HPDE6-E6E7 (cell line): ENCODE measurements at regions not wholly inside any gene's neighbourhood (a gene's known extent, or its start where the extent isn't known, plus 50 kb on each side); places are given as distances from the start of the nearest gene placed in this dataset.
A peak's percentile ranks its signal among the peaks of the same experiment; 100 is the strongest.

ENCODE experiments used
- DNase-seq: peaks from one replicate; pipeline ENCODE4 v3.0.0; 2011; ENCODE audit warnings: missing footprints; ENCODE audit errors: extremely low spot score

DNA sequence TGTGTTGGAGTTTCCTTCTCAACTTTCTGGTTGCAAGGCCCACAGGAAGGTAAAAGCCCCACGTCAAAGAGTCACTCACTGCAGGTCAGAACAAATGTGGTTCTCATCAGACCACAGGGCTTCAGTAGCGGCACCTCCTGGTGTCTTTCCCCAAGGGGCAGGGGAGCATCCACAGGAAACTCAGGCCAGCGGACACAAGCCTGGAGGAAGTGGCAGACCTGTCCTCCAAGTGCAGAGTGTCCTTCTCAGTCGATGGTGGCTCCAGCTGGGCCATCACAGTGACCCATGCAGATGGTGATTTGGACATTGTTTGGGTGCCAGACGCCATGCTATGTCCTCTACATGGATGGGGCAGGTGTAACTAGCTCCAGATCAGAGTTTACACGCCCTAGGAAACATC, 84.9 kb downstream of the ACKR3 start:
- DNase-seq: no peak

DNA sequence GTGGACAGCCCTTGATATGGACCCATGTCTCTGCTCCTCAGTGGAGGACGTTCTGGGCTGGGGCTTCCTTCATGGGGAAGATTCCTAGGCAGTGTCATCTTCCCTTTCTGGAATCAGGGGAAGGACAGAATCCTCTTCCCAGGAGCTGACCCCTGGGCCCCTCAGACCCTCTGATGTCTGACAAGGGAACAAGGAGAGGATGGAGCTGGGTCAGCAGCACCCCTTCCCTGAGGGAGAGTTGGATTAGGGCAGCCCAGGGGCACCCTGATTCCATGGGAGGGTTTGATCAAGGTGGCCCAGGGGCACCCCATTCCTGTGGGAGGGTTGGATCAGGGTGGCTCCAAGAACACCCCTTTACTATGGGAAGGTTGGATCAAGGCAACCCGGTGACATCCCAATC, 86.5 kb downstream of the ACKR3 start:
- no peak for DNase-seq

DNA sequence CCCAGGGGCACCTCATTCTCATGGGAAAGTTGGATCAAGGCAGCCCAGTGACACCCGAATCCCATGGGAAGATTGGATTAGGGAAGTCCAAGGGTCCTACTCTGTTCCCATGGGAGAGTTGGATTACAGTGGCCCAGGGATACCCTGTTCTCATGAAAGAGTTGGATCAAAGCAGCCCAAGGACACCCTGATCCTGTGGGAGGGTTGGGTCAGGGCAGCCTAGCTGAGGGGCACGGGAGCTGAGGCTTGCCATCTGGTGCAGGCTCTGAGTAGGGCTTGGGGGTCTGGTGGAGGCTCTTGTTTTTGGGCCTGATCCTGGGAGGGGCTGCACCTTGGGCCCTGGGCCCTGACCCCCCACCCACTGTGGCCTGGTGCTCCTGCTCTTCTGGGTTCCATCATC, 87.1 kb downstream of the ACKR3 start:
- DNase-seq: no peak

DNA sequence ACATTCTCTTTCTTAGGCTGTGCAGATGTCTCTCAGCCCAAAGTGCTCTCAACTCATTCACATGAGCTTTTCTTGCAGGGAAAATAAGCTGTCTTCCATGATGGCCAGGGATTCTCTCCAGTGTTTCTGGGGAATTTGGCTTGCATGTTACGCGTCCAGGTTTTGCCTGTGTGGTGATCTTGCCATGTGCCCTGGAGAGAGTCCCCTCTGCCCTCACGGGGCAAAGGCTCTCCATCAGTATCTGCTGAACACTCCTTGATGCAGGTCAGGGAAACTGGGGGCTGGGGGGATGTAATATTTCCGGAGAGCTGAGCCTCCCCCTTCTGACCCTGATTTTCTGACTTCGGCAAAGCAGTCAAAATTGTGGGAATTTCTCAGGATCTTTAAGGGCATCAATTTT, 87.6 kb downstream of the ACKR3 start:
- DNase-seq: no peak

DNA sequence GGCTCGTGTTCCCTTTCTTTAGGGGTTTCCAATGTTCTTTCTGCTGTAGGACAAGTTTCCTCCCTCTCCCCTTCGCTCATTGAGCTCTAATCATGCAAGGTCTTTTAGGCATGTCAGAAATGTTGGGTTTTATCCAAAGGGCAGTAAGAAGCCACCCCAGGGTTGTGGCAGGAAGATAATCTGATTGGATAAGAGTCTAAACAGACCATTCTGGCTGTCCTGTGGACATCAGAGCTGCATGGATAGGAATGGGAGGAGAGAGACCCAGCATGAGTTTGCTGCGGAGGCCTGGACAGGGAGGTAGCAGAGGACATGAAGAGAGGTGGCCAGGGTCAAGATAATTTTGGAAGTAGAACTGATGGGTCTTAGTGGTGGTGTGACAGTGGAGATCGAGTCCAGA, 88.2 kb downstream of the ACKR3 start:
- no peak for DNase-seq

DNA sequence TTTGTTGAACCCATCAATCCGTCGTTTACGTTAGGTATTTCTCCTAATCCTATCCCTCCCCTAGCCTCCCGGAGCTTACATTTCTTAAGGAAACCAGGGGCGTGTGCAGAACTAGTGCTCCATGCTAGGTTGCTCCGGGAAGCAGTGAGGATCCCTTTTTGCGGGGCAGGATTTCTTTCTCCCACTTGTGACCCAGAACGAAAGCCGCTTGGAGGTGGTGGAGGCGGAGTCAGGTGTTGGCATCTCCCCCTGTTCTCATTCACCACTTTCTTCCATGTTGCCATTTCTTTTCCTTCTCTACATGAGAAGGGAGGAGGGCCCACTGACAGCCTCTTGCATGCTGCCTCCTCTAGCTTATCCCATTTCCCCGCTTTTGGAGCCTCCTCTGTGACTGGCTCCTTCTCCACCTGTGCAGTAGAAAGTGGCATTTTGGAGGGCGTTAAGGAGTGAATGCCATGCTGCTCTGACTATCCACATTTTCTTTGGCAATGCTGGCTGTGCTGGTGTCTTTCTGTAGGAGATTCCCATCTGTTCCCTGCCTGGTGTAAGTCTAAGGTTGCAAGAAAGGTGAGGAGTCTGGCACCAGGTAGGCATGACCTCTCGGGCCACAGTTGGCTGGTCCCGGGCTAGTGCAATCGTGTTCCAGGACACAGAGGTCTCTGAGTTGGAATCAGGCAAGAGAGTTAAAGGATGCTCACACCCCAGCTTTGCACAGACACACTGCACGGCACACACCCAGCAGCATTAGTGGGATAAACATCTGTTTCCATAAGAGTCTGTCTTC, 89.5 kb downstream of the ACKR3 start:
- DNase-seq: no peak

DNA sequence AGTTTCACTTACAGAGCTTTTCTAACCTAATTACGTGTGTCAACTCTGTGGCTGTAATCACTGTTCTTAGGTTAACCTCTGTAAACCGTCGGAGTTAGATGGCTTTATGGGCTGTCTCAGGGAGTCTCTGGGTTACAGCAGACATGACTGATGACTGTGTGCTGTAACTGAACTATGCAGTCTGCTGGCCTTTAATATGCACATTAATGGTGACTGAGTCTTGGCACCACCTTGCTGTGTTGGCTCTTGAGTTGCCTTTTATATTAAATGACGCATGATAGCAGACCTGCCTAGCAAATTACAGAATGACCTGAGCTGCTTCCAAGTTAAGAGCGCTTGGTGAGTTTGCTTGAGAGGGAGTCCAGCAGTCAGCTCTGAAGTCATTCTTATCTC, 90.1 kb downstream of the ACKR3 start:
- DNase-seq: no peak

DNA sequence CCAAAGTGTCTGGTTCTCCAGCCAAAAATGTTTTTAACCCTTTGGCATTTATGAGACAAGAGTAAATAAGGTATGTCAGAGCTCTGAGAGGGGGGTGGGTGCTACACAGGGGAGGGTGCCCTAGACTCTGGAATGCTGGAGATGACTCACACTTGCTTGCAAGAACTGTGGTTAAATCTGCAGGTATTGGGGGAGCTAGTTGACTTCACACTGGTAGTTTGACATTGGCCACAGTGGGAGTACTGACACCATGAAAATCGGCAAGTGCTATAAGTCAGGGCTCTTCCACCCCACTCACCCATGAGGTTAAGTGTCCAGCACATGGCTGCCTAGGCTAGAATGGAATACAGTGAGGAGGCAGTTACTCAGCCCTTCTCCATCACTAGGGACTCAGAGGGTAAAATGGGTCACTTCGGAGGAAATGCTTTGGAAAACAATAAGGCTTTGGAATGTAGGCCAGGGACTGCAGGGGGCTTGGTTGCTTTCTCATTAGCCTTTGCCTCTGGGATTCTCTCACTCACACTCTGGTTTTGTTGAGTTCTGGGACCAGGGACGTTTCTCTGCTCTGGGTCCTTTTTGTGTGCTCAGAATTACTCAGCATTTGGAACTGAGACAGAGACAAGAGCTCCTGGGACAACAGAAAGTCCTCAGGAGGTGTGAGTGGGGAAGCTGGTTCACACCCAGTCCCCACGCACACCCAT, 91.6 kb downstream of the ACKR3 start:
- peak; percentile 68 for DNase-seq

DNA sequence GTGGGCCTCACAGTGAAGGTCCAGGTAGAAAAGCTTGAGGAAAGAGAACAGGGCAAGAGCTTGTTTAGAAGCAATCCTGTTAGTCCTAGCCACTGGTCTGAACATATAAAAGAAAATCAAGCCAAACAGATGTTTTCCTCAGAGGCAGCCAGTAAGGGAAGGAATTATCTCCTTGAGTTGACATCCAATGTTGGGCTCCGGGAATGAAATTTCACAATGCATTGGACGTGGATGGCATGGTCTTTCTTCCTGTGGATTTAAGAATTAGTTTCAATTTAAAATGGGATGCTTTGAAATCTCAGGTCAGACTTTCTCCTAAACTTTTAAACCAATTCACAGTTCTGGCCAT, 92.1 kb downstream of the ACKR3 start:
- DNase-seq: no peak

DNA sequence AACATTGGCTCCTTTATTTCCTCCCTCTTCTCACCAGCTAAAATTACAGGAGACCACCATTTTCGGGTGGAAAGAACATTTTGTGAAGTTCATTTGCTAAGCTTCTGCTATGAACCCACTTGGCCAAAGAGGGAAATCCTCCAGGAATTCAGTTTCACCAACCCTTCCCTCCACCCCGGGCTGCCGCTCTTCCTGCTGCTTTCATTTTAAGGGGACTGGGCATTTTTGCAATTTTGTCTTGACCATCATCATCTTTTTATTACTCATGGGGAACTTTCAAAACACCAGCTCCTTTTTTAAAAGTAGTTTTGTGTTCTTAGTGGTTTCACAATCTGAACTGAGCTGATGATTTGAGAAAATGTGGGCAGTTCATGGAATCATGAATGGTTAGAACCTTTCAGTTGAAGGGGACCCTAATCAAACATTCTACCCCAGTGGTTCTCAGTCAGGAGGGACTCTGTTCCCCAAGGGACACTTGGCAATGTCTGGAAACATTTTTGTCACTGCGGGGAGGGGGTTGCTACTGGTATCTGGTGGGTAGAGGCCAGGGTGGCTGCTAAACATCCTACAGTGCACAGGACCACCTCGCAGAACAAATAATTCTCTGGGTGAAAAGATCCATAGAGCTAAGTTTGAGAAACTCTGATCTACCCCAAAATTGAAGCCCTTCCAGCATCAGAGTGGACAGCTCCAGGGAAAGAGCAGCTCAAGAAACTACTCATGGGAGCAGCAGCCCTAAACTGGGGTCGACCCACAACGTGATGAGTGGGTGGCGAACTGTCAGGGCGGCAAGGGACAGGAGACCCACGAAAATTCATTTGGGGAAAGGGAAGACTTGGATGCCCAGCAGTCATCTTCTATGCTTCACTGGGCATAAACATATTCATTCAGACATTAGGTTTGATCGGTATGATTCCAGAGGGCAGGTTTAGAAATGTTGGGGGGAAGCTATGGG, 92.9 kb downstream of the ACKR3 start:
- no peak for DNase-seq

DNA sequence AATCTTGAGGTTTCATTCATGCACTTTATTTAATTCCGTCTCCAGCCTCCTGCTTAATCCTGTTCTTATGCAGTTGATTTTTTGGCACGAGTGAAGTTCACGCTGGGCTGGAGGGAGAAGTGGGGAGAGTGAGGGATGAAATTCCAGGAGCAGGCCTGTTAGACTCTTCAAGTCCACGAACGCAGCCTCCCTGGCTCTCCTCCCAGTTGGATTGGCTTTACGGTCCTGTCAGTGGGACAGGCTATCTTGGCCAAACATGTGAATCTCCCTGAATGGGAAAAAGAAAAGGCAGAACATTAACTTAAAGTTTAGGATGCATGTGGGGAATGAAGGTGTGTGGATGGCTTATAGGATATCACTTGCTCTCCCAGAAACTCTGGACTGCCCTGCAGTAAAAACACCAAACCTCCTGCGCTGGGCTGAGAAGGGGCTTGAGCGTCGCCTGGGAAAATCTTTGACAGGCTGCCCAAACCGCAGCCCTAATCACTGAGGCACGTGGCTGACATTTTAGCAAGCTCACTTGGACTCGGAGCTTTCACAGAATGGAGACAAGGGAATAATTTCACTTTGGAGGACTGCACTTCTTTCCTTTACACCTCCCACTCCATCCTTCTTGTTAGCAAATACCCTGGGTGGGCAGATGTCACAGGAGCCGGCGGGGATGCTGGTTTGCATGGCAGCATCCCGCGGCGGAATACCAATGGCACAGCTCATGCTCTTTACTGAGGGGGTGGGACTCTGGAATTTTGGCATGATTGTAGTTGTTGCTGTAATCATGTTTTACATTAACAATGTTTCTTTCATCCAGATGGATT, 93.9 kb downstream of the ACKR3 start:
- DNase-seq: no peak

DNA sequence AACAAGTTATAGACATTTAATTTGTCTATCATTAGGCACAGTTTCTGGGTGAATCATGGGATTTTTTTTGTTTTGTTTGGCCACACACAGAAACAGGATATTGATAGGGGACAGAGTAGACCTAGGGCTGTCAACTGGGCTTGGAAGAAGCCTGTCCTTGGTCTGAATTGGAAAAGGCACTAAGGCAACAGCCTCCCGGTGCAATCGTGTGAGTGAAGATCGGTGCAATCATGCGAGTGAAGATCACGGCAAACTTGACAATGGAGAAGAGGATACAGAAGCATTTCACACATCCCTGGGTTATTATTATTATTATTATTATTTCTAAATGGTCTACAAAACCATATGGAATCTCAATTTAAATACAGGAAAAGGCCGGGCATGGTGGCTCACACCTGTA, 94.5 kb downstream of the ACKR3 start:
- DNase-seq: no peak

DNA sequence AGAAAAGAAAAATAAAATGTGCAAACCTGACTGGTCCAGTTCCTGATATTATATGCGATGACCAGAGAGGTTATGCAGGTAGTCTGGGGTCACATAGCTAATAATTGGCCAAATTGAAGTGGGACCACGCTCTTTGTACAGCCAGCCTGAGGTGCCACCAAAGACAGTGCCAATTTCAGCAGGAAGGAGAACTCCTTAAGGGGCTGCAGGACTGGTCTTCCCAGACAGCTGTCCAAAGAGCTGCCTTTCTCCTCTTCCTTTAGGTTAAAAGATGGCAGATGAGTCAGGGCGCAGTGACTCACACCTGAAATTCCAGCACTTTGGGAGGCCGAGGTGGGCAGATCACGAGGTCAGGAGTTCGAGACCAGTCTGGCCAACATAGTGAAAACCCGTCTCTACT, 95.5 kb downstream of the ACKR3 start:
- DNase-seq: no peak

DNA sequence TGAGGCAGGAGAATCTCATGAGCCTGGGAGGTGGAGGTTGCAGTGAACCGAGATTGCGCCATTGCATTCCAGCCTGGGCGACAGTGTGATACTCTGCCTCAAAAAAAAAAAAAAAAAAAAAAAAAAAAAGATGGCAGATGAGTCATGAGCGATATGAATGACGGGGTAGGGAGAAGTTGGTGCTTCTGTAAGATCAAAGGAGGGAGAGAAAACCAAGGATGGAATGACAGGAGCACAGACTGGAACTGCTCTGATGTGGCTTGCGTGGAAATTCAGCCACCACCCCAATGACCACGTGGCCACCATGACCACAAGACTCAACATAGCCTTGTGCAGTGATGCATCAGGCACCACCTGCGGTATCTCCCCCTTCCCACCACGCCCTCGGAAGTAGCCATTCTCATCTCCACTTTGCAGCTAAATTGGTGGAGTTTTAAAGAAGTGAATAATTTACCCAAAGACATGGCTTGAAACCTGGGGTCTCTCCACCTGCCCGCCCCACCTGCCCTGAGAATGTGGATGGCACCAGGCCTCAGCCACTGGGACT, 96.0 kb downstream of the ACKR3 start:
- DNase-seq: no peak

DNA sequence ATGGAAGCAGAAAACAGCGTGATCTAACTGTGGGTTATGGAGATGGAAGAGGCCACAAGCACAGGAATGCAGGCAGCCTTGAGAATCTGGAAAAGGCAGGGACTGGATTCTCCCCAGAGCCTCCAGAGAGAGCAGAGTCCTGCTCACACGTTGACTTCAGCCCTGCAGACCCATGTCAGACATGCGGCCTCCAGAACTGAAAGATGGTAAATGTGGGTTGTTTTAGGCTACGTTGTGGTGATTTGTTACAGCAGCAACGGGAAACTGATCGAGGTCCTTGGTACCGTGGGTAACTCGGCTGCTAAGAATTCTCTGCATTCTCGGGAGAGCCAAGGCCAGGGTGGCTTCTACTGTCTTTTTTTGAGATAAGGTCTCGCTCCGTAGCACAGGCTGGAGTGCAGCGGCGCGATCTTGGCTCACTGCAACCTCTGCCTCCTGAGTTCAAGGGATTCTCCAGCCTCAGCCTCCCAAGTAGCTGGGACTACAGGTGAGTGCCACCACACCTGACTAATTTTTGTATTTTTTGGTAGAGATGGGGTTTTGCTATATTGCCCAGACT, 97.1 kb downstream of the ACKR3 start:
- no peak for DNase-seq

DNA sequence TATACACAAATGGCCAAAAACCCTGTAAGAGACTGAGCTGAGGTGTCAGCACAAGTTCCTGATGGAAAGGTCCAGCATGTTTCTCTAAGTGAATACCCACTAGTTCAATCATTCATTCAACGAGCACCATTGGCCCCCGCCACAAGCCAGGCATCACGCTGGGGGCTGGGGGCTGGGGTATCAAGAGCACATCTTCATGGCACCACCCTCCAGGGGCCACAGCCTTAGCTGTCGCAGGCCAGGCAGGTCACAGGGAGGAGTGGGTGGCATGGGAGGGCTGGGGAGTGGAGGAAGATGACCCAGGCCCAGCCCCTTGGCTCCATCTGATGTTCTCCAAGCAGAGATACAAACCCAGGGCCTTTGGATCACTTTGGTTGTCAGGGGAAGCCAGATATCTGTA, 97.9 kb downstream of the ACKR3 start:
- no peak for DNase-seq

DNA sequence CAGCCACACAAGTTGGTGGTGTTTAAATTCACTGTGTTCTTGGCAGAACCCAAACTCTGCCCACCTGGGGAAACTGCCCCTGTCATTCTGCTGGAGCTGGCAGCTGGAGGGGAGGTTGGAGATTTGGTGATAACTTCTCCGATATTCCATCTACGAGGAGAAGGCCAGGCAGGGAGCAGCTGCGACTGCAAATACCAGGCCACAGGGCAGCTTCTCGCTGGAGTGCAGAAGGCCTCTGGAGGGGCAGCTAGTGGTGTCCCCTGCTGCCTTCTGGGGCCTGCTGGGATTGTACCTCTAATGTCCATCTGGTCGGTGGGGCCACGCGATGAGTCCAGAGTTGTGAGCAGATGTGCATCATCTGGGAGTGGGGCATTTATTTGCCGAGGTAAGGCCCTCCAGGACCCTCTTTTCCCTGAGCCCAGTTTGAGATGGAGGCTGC, 98.9 kb downstream of the ACKR3 start:
- no peak for DNase-seq

DNA sequence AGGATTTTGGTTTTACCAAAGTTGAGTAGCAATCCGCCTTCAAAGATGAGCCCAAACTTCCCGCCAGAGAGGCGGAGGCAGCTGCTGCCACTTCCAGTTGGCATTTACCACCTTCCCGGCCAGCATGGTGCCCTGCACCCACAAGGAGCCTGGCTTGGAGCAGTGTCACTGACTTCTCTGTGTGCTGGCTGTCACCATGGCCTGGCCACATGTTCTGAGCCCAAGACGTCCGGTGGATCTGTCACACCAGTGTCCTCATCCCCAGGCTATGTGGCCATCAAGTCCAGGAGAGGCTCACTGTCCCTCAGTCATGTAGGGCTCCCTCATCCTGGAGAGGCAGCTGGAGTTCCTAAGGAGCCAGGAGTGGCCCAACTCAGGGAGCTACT, 100.6 kb downstream of the ACKR3 start:
- DNase-seq: no peak

DNA sequence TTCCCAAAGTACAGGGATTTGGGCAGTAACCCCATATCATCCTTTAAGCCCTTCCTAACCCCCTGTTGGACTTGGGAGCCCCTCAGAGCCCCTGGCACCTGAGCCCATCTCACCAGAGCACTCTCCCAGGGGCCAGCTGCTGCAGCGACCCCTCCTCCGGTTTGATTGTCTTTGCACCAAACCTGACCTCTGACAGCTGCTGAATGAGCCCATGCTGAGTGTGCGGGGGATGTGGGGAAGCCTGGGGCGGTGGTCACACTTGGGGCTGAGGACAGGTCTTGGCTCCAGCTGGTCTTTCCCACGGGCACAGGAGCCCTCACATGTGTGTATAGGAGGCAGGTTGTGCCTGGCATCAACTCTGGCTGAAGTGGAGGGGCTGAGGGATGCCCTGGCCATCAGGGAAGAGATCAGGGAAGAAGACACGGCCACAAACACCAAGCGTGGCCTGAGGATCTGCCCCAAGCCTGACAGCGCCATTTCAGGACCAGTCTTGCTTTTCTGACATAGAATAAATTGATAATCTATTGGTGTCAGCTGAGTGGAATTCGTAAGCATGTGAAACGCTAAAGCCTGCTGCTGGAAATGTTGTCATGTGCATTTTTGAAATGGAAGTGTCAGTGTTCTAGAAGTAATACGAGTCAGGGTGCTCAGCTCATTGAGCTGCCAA, 102.4 kb downstream of the ACKR3 start:
- DNase-seq: no peak

DNA sequence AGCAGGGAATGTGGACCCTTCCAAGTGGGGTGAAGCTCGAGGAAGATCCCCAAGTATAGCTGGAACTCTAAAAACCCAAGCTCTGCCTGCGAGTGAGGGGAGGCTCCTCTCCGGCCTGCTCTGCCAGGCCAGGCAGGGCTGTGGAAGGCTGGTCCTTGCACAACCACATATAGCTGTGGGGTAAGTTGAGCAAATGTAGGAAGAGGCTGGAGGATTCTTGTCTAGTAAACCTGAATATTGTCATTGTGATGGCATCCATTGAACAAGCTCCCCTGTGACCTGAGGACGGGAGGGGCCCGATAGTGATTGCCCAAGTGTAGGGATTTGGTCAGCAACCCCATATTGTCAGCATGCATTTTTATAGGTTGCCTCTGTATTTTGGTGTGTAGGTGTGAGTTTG, 103.0 kb downstream of the ACKR3 start:
- no peak for DNase-seq
